OCI-LY1 (cell line): ENCODE measurements at regions not wholly inside any gene's neighbourhood (a gene's known extent, or its start where the extent isn't known, plus 50 kb on each side); places are given as distances from the start of the nearest gene placed in this dataset.

Experiments used
- H2AFZ ChIP-seq: fragments of 200-600 bp; sonication (generic), shearing (Covaris generic); 2 replicates; pipeline ENCODE4 v1.6.0; 2014; ENCODE audit warnings: antibody characterized with exemption, mild to moderate bottlenecking, low read length
- H3F3A ChIP-seq: fragments of 200-600 bp; sonication (generic), shearing (Covaris generic); 2 replicates; pipeline ENCODE4 v1.6.0; 2014; ENCODE audit warnings: mild to moderate bottlenecking, antibody characterized with exemption, low read length, moderate library complexity; ENCODE audit not compliant: insufficient read depth
- H3K27ac ChIP-seq: fragments of 200-600 bp; sonication (generic); 2 replicates; pipeline ENCODE4 v1.5.1; 2014; ENCODE audit warnings: low read length, mixed run types, mild to moderate bottlenecking, low read depth; ENCODE audit not compliant: poor library complexity, severe bottlenecking
- H3K27me3 ChIP-seq: fragments of 200-600 bp; sonication (generic); 2 replicates; pipeline ENCODE4 v1.6.0; 2014; ENCODE audit warnings: antibody characterized with exemption, mild to moderate bottlenecking, low read length, moderate library complexity; ENCODE audit not compliant: insufficient read depth
- H3K36me3 ChIP-seq: fragments of 200-600 bp; sonication (generic); 2 replicates; pipeline ENCODE4 v1.6.1; 2014; ENCODE audit warnings: mild to moderate bottlenecking, antibody characterized with exemption, low read length, moderate library complexity, mixed read lengths; ENCODE audit not compliant: insufficient read depth
- H3K4me1 ChIP-seq: fragments of 200-600 bp; sonication (generic); 2 replicates; pipeline ENCODE4 v1.5.1; 2014; ENCODE audit warnings: mild to moderate bottlenecking, low read length, moderate library complexity; ENCODE audit not compliant: insufficient read depth, severe bottlenecking
- H3K4me2 ChIP-seq: fragments of 200-600 bp; sonication (generic), shearing (Covaris generic); 2 replicates; pipeline ENCODE4 v1.6.1; 2014; ENCODE audit warnings: low read length
- H3K4me3 ChIP-seq: fragments of 200-600 bp; sonication (generic); 2 replicates; pipeline ENCODE4 v1.5.1; 2014; ENCODE audit warnings: low read length, low read depth, mild to moderate bottlenecking, mixed read lengths; ENCODE audit not compliant: poor library complexity, severe bottlenecking
- H3K79me2 ChIP-seq: fragments of 200-600 bp; shearing (Covaris generic); 2 replicates; pipeline ENCODE4 v1.6.1; 2016; ENCODE audit warnings: mixed run types, low read length, mixed read lengths; ENCODE audit not compliant: insufficient read depth
- H3K9ac ChIP-seq: fragments of 200-600 bp; sonication (generic), shearing (Covaris generic); 2 replicates; pipeline ENCODE4 v1.6.1; 2014; ENCODE audit warnings: mild to moderate bottlenecking, low read length, mixed read lengths
- H3K9me2 ChIP-seq: fragments of 200-600 bp; sonication (generic), shearing (Covaris generic); 2 replicates; pipeline ENCODE4 v1.6.1; 2014; ENCODE audit warnings: low read depth, mild to moderate bottlenecking, low read length, mixed read lengths
- H3K9me3 ChIP-seq: fragments of 200-600 bp; shearing (Covaris generic); 2 replicates; pipeline ENCODE4 v1.6.1; 2014; ENCODE audit warnings: low read length, mixed read lengths
- H4K20me1 ChIP-seq: fragments of 200-600 bp; sonication (generic), shearing (Covaris generic); 2 replicates; pipeline ENCODE4 v1.6.0; 2016; ENCODE audit warnings: mild to moderate bottlenecking, low read length; ENCODE audit not compliant: insufficient read depth
- EZH2 ChIP-seq: fragments of 200-600 bp; sonication (generic), shearing (Covaris generic); IDR thresholded peaks from 2 replicates; pipeline ENCODE4 v1.8.0; 2017; ENCODE audit warnings: borderline replicate concordance, mixed run types, mild to moderate bottlenecking, antibody characterized with exemption, low read length, moderate library complexity, mixed read lengths
- TF ChIP-seq, protein P1 (sequence below): fragments of 200-600 bp; sonication (generic), shearing (Covaris generic); IDR thresholded peaks from 2 replicates; pipeline ENCODE4 v1.5.1; 2017; ENCODE audit warnings: mild to moderate bottlenecking, antibody characterized with exemption, low read length, moderate library complexity, mixed read lengths

DNA sequence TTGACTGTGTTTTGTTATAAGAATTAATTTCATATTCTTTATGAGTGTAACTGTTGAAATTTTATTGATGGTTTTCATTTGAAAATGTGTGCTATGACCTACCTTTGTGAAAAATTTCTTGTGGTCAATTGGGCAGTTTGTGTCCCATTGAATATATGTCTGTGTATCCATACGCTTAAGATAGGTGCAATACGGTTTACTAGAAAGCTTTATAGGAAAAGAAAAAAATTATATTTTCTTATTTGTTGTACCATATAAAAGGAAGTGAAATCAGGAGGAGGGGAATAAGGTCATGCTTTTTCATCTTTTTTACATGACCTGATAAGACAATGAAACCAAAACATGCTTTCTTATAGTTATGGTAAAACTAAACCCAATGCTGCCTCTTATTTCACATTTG lies 807.7 kb downstream of the USP25 start:
- Histone ChIP-seq H2AFZ (no peak overlapping the region), H3F3A (no peaks in the 10 kb centered on the region), H3K79me2 (no peaks in the 10 kb centered on the region), H3K36me3 (no peaks in the 10 kb centered on the region), H3K9ac (no peak overlapping the region), H3K4me2 (no peak overlapping the region), H3K9me3 (no peaks in the 10 kb centered on the region), H4K20me1 (no peaks in the 10 kb centered on the region), H3K27ac (no peak overlapping the region), H3K27me3 (no peaks in the 10 kb centered on the region), H3K4me1 (no peaks in the 10 kb centered on the region), H3K9me2 (no peaks in the 10 kb centered on the region), H3K4me3 (no peak overlapping the region)
- TF ChIP-seq, protein P1, sequence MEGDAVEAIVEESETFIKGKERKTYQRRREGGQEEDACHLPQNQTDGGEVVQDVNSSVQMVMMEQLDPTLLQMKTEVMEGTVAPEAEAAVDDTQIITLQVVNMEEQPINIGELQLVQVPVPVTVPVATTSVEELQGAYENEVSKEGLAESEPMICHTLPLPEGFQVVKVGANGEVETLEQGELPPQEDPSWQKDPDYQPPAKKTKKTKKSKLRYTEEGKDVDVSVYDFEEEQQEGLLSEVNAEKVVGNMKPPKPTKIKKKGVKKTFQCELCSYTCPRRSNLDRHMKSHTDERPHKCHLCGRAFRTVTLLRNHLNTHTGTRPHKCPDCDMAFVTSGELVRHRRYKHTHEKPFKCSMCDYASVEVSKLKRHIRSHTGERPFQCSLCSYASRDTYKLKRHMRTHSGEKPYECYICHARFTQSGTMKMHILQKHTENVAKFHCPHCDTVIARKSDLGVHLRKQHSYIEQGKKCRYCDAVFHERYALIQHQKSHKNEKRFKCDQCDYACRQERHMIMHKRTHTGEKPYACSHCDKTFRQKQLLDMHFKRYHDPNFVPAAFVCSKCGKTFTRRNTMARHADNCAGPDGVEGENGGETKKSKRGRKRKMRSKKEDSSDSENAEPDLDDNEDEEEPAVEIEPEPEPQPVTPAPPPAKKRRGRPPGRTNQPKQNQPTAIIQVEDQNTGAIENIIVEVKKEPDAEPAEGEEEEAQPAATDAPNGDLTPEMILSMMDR = no peak
- TF ChIP-seq EZH2 = no peak

GRCh38 chr21:16538405-16538804 lies 808.6 kb downstream of the USP25 start:
- Histone ChIP-seq H3K27me3 (no peaks in the 10 kb centered on the region), H2AFZ (no peak overlapping the region), H3K9me3 (no peaks in the 10 kb centered on the region), H3K9me2 (no peaks in the 10 kb centered on the region), H3K4me3 (no peak overlapping the region), H4K20me1 (no peaks in the 10 kb centered on the region), H3K36me3 (no peaks in the 10 kb centered on the region), H3K4me2 (no peak overlapping the region), H3K4me1 (no peaks in the 10 kb centered on the region), H3K9ac (no peak overlapping the region), H3K27ac (no peak overlapping the region), H3K79me2 (no peaks in the 10 kb centered on the region), H3F3A (no peaks in the 10 kb centered on the region)
- TF ChIP-seq EZH2 = no peak
- TF ChIP-seq, protein P1 = no peak

- Histone ChIP-seq H3K27me3 (no peaks in the 10 kb centered on the region), H3K9ac (no peak overlapping the region), H3K79me2 (no peaks in the 10 kb centered on the region), H3K9me3 (no peaks in the 10 kb centered on the region), H3K4me2 (no peak overlapping the region), H3K9me2 (no peaks in the 10 kb centered on the region), H3K36me3 (no peaks in the 10 kb centered on the region), H3K4me1 (no peaks in the 10 kb centered on the region), H3F3A (no peaks in the 10 kb centered on the region), H3K4me3 (no peak overlapping the region), H2AFZ (no peak overlapping the region), H4K20me1 (no peaks in the 10 kb centered on the region), H3K27ac (no peak overlapping the region)
- TF ChIP-seq, protein P1 = no peak
- TF ChIP-seq EZH2 = no peak
These were observed 809.2 kb downstream of the USP25 start for GRCh38 chr21:16538936-16539440.
